Mesothelial cell of epicardium (in vitro differentiated cells): ENCODE measurements at regions not wholly inside any gene's neighbourhood (a gene's known extent, or its start where the extent isn't known, plus 50 kb on each side); places are given as distances from the start of the nearest gene placed in this dataset.

Source experiments
- DNase-seq, 2 experiments: peaks; one replicate each; pipeline ENCODE4 v3.0.0; 2021; ENCODE audit warnings: low spot score in 2 of 2; ENCODE audit not compliant: unreplicated experiment in 2 of 2
- H3K27ac Mint-ChIP-seq: 2 replicates; pipeline ENCODE4 v1.8.0; 2021; ENCODE audit warnings: mixed read lengths
- H3K27me3 Mint-ChIP-seq: 2 replicates; pipeline ENCODE4 v1.8.0; 2021; ENCODE audit warnings: low read depth, mixed read lengths
- H3K36me3 Mint-ChIP-seq: 2 replicates; pipeline ENCODE4 v1.8.0; 2021; ENCODE audit warnings: mixed read lengths
- H3K4me1 Mint-ChIP-seq: 2 replicates; pipeline ENCODE4 v1.8.0; 2021; ENCODE audit warnings: mixed read lengths
- H3K4me3 Mint-ChIP-seq: 2 replicates; pipeline ENCODE4 v1.8.0; 2021; ENCODE audit warnings: mild to moderate bottlenecking, moderate library complexity, mixed read lengths
- H3K9me3 Mint-ChIP-seq: 2 replicates; pipeline ENCODE4 v1.8.0; 2021; ENCODE audit warnings: mixed read lengths
- CTCF ChIP-seq: fragments of 200-600 bp; sonication (generic); IDR thresholded peaks from one replicate; pipeline ENCODE4 v1.5.0; 2021; ENCODE audit warnings: antibody characterized with exemption; ENCODE audit not compliant: unreplicated experiment

DNA sequence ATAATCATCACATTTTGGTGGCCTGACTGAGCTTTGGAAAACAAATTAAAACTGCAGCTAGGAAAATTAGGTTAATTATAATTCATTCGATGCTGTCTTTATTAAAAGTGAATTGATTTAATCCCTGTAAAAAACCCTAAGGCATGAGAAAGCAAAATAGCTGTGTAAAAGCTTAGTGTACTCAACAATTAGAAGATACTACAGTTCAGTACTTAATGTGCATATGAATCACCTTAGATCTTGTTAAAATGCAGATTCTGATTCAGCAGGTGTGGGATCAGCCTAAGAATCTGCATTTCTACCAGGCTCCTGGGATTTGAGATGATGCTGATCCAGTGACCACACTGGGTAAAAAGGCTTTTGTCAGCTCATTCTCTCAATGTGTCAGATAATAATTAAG lies 559.9 kb upstream of the GOLIM4 start:
- H3K9me3 Mint-ChIP-seq, result peaks cover 5% of the 10 kb centered on the region
- H3K4me3 Mint-ChIP-seq, result no peak overlapping the region
- no peaks in the 10 kb centered on the region for H3K27me3 Mint-ChIP-seq
- no peaks in the 10 kb centered on the region for H3K4me1 Mint-ChIP-seq
- H3K27ac Mint-ChIP-seq, result no peak overlapping the region
- TF ChIP-seq CTCF, result no peak
- peaks cover 25% of the 10 kb centered on the region for H3K36me3 Mint-ChIP-seq
- DNase-seq, result no peak

DNA sequence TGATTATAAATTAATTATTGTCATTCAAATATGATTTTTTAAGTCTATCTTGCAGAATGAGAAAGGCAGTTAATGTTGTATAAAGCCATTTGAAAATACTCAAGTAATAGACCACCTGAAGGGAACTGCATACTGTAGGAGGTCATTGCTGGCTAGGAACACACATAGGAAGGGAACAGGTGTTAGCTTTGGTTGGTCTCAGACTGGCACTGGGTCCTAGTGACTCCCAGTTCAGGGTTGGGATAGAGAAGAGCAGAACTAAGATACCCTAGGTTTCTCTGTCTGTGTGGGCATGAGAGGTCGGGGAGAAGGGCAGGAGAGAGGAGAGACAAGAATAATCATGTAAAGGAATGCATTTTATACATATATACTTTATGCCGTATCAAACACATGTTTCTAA lies 559.0 kb upstream of the GOLIM4 start:
- no peaks in the 10 kb centered on the region for H3K27me3 Mint-ChIP-seq
- no peak overlapping the region for H3K4me3 Mint-ChIP-seq
- no peak for DNase-seq
- TF ChIP-seq CTCF, result no peak
- no peak overlapping the region for H3K27ac Mint-ChIP-seq
- peaks cover 5% of the 10 kb centered on the region for H3K9me3 Mint-ChIP-seq
- H3K4me1 Mint-ChIP-seq, result peaks cover 2% of the 10 kb centered on the region
- H3K36me3 Mint-ChIP-seq, result peaks cover 22% of the 10 kb centered on the region

DNA sequence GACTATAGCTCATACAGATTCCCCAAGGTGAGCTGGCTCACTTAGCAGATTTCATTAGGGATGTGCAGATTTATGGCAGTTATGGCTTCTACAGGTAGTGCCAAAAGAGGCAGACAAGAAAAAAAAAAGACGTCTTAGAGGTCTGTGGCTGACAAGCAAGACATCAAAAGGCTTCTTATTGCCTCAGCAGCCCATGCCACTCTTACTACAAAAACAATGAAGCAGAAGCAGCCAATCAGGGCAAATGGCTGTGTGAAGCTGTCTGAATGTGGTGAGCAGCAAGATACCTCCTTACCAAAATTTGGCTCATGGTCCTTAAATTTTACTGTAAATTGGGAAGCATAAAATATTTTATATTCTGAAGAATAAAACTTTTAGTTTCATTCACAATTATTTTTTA lies 557.5 kb upstream of the GOLIM4 start:
- Mint-ChIP-seq H3K27ac (no peak overlapping the region), H3K9me3 (no peaks in the 10 kb centered on the region), H3K4me3 (no peak overlapping the region), H3K27me3 (no peaks in the 10 kb centered on the region), H3K4me1 (peaks cover 5% of the 10 kb centered on the region), H3K36me3 (peaks cover 19% of the 10 kb centered on the region)
- TF ChIP-seq CTCF, result no peak
- DNase-seq, result no peak

GRCh38 chr3:168648321-168648720 lies 552.6 kb upstream of the GOLIM4 start:
- DNase-seq, result no peak
- Mint-ChIP-seq H3K36me3 (peaks cover 14% of the 10 kb centered on the region), H3K27ac (no peak overlapping the region), H3K4me1 (peaks cover 5% of the 10 kb centered on the region), H3K9me3 (no peaks in the 10 kb centered on the region), H3K4me3 (no peak overlapping the region), H3K27me3 (no peaks in the 10 kb centered on the region)
- TF ChIP-seq CTCF, result no peak

DNA sequence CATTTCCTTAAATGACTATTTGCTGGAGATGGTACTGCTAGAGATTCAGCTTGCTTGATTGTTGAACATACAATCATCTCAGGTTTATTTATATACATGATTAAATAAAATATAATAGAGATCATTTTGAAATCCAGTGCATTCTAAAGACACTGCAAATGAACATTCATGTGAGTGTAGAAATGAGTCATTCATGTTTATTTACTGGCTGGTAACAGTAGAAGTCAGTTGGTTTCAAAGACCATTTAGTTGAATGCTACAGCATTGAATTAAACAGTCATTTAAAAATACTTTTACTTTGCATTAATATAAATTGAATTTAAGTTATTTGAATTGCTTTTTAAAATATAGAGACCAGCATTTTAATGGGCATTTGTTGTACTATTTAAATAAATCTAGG lies 551.9 kb upstream of the GOLIM4 start:
- no peak for TF ChIP-seq CTCF
- Mint-ChIP-seq H3K4me1 (peaks cover 5% of the 10 kb centered on the region), H3K27me3 (no peaks in the 10 kb centered on the region), H3K36me3 (peaks cover 14% of the 10 kb centered on the region), H3K4me3 (no peak overlapping the region), H3K27ac (no peak overlapping the region), H3K9me3 (no peaks in the 10 kb centered on the region)
- DNase-seq, result no peak

- Mint-ChIP-seq H3K9me3 (no peaks in the 10 kb centered on the region), H3K27me3 (no peaks in the 10 kb centered on the region), H3K4me1 (peaks cover 13% of the 10 kb centered on the region), H3K36me3 (peaks cover 14% of the 10 kb centered on the region), H3K27ac (no peak overlapping the region), H3K4me3 (no peak overlapping the region)
- TF ChIP-seq CTCF, result no peak
- DNase-seq, result no peak
These were observed 549.5 kb upstream of the GOLIM4 start for GRCh38 chr3:168645180-168645579.
